K562 (cell line): ENCODE measurements at regions not wholly inside any gene's neighbourhood (a gene's known extent, or its start where the extent isn't known, plus 50 kb on each side); places are given as distances from the start of the nearest gene placed in this dataset.

Source experiments
- ATAC-seq: fragments of 200-7000 bp; cut with Tn5 transposase; 3 replicates; pipeline ENCODE4 v1.9.1; 2020; ENCODE audit warnings: moderate library complexity
- BruUV-seq: library from RNA; stranded (reverse); fragments of 400-500 nt; replicated peaks from 2 replicates; lab custom pipeline; 2021; lab: Mats Ljungman, UMichigan
- CTCF ChIA-PET: fragments of 300-600 bp; formaldehyde crosslinking; extraction: SDS; loops from one replicate; lab custom pipeline; 2021; ENCODE audit warnings: low intra/inter-chr PET ratio; lab: Yijun Ruan, JAX
- POLR2A ChIA-PET: fragments of 300-600, 350-650 bp; sonication (Branson Sonifier 250); formaldehyde crosslinking; extraction: SDS; loops from one replicate; lab custom pipeline; 2021; ENCODE audit warnings: antibody characterized with exemption, inconsistent platforms; lab: Yijun Ruan, JAX
- DNase-seq, 4 experiments: peaks; one replicate each; pipeline versions ENCODE4 v3.0.0 to v3.0.0-alpha.2; 2011 to 2018; ENCODE audit warnings: low spot score in 3 of 4, mixed read lengths in 3 of 4; ENCODE audit errors: extremely low read depth in 1 of 4
- FAIRE-seq: peaks from 2 replicates; lab custom pipeline; 2011; peaks lifted over from hg19 to GRCh38; lab: Jason Lieb, UNC
- H2AFZ ChIP-seq: 2 replicates; pipeline ENCODE4 v1.6.0; 2011; ENCODE audit warnings: low read depth, low read length, control low read depth, inconsistent platforms
- H3K27ac ChIP-seq: fragments of 200-600 bp; 3 replicates; pipeline ENCODE4 v1.8.0; 2011; ENCODE audit warnings: low read depth, mild to moderate bottlenecking, control low read depth, inconsistent platforms, low read length, moderate library complexity, mixed read lengths; ENCODE audit errors: extremely low read depth
- H3K27me3 ChIP-seq, 2 experiments: fragments of 300-600 bp in 1 of 2; 2 replicates in 1 of 2; 3 replicates in 1 of 2; pipeline versions ENCODE4 v1.6.0 to v1.8.0; 2011; ENCODE audit warnings: inconsistent platforms in 2 of 2, low read length in 2 of 2, mild to moderate bottlenecking in 1 of 2, mixed read lengths in 1 of 2, moderate library complexity in 1 of 2; ENCODE audit not compliant: control insufficient read depth in 2 of 2, insufficient read depth in 2 of 2
- H3K36me3 ChIP-seq: fragments of 300-600 bp; 3 replicates; pipeline ENCODE4 v1.8.0; 2011; ENCODE audit warnings: mild to moderate bottlenecking, low read length, inconsistent platforms; ENCODE audit not compliant: control insufficient read depth, insufficient read depth
- H3K4me1 ChIP-seq, 2 experiments: fragments of 200-600 bp in 1 of 2; replicated peaks in 1 of 2; 2 replicates in 1 of 2; 3 replicates in 1 of 2; pipeline versions ENCODE4 v1.5.1 to v1.8.0; 2011; ENCODE audit warnings: inconsistent platforms in 2 of 2, low read length in 2 of 2, mild to moderate bottlenecking in 1 of 2, mixed read lengths in 1 of 2, moderate library complexity in 1 of 2; ENCODE audit not compliant: control insufficient read depth in 2 of 2, insufficient read depth in 2 of 2
- H3K4me2 ChIP-seq: 2 replicates; pipeline ENCODE4 v1.6.1; 2011; ENCODE audit warnings: low read length, control low read depth, inconsistent platforms, mixed read lengths; ENCODE audit not compliant: insufficient read depth
- H3K4me3 ChIP-seq: fragments of 200-600 bp; sonication (generic), shearing (Covaris generic); 2 replicates; pipeline ENCODE4 v1.5.1; 2016; ENCODE audit warnings: control low read depth, inconsistent platforms
- H3K79me2 ChIP-seq: fragments of 200-600 bp; 3 replicates; pipeline ENCODE4 v1.8.0; 2011; ENCODE audit warnings: low read length, inconsistent platforms; ENCODE audit not compliant: control insufficient read depth, insufficient read depth
- H3K9ac ChIP-seq, 2 experiments: 2 replicates each; pipeline versions ENCODE4 v1.6.0 to v1.6.1; 2011; ENCODE audit warnings: low read depth in 2 of 2, low read length in 2 of 2, control low read depth in 1 of 2, inconsistent platforms in 1 of 2, mild to moderate bottlenecking in 1 of 2, mixed read lengths in 1 of 2; ENCODE audit not compliant: insufficient read depth in 1 of 2
- H3K9me1 ChIP-seq: one replicate; pipeline ENCODE4 v1.6.0; 2011; ENCODE audit warnings: inconsistent platforms, mild to moderate bottlenecking, low read length, moderate library complexity; ENCODE audit not compliant: control insufficient read depth, insufficient read depth
- H3K9me3 ChIP-seq: replicated peaks from 2 replicates; pipeline ENCODE4 v1.5.1; 2011; ENCODE audit warnings: low read depth, low read length, inconsistent platforms; ENCODE audit not compliant: control insufficient read depth, insufficient read depth
- H4K20me1 ChIP-seq: replicated peaks from 2 replicates; pipeline ENCODE4 v1.6.1; 2011; ENCODE audit warnings: low read length, inconsistent platforms, mixed read lengths; ENCODE audit not compliant: control insufficient read depth, insufficient read depth
- CBFA2T2 ChIP-seq: fragments of 450-650 bp; conservative IDR thresholded peaks from 2 replicates; pipeline ENCODE4 v1.6.1; 2017; ENCODE audit warnings: mild to moderate bottlenecking
- FIP1L1 ChIP-seq: fragments of 200-400 bp; formaldehyde crosslinking; IDR thresholded peaks from 2 replicates; pipeline ENCODE4 v1.6.1; 2018; ENCODE audit warnings: mild to moderate bottlenecking, low read depth, low read length; ENCODE audit not compliant: poor library complexity, severe bottlenecking
- FOSL1 ChIP-seq: fragments of 200-800 bp; sonication (Bioruptor generic); conservative IDR thresholded peaks from 2 replicates; pipeline ENCODE4 v1.6.1; 2016; ENCODE audit warnings: missing genetic modification characterization, missing compliant biosample characterization
- KLF1 ChIP-seq: fragments of 450-650 bp; IDR thresholded peaks from 2 replicates; pipeline ENCODE4 v1.6.1; 2016; ENCODE audit warnings: missing genetic modification characterization, missing compliant biosample characterization
- POLR2AphosphoS2 ChIP-seq: IDR thresholded peaks from 2 replicates; pipeline ENCODE4 v1.6.1; 2012; ENCODE audit warnings: low read length, improper control_type of control experiment
- RFX5 ChIP-seq: IDR thresholded peaks from 2 replicates; pipeline ENCODE4 v1.6.1; 2011; ENCODE audit warnings: low read depth, mild to moderate bottlenecking, improper control_type of control experiment, low read length
- RREB1 ChIP-seq: fragments of 250-450 bp; sonication (Bioruptor Pico); IDR thresholded peaks from 2 replicates; pipeline ENCODE4 v1.4.0; 2020
- SPI1 ChIP-seq: IDR thresholded peaks from 2 replicates; pipeline ENCODE4 v1.6.1; 2011; ENCODE audit warnings: low read depth, low read length, control low read depth, borderline replicate concordance
- in situ Hi-C: fragments of 300-500 bp; cut with MboI; formaldehyde crosslinking; loops from 4 replicates; pipeline ENCODE4 v1.15.0; 2018; ENCODE audit warnings: inconsistent platforms, mixed read lengths
- intact Hi-C: fragments of 100-400 bp; cut with micrococcal nuclease; formaldehyde crosslinking; loops from 2 replicates; pipeline ENCODE4 v1.14.2; 2022

GRCh38 chr2:22198381-22199283 is 1074.9 kb downstream of the TDRD15 start (continued):
- TF ChIP-seq POLR2AphosphoS2 (no peak), FIP1L1 (no peak), SPI1 (no peak), KLF1 (tag) (no peak), RFX5 (no peak)

GRCh38 chr2:22199994-22200393 is 1076.2 kb downstream of the TDRD15 start:
- in situ Hi-C loops (no loop called here), intact Hi-C loops (no loop called here)
- Histone ChIP-seq H3K27ac (no peak overlapping the region), H2AFZ (no peak overlapping the region), H3K27me3 (no peaks in the 10 kb centered on the region), H3K9me3 (no peaks in the 10 kb centered on the region), H3K79me2 (no peaks in the 10 kb centered on the region), H3K4me3 (no peak overlapping the region), H4K20me1 (no peaks in the 10 kb centered on the region), H3K4me2 (no peak overlapping the region), H3K9me1 (no peaks in the 10 kb centered on the region), H3K36me3 (no peaks in the 10 kb centered on the region), H3K4me1 (no peaks in the 10 kb centered on the region), H3K9ac (no peak overlapping the region)
- no peak for ATAC-seq
- ChIA-PET CTCF (no interaction called here), POLR2A (no interaction called here)
- no peak for DNase-seq
- TF ChIP-seq CBFA2T2 (no peak), RREB1 (no peak), FOSL1 (tag) (no peak)
- no peak for FAIRE-seq
- BruUV-seq: no TSS peak
